Esophagus squamous epithelium (tissue), 5 donors: ENCODE measurements at regions not wholly inside any gene's neighbourhood (a gene's known extent, or its start where the extent isn't known, plus 50 kb on each side); places are given as distances from the start of the nearest gene placed in this dataset.
"Not testable (repeated sequence)": the region's sequence is repeated elsewhere in the genome, so short reads cannot be mapped to it uniquely, and the experiment has no call there.

ENCODE experiments used
- DNase-seq: peaks from one replicate; lab custom pipeline; 2025; lab: John Stamatoyannopoulos, UW
- H3K27ac ChIP-seq, 4 donors: fragments of 200-600 bp; sonication (generic); one replicate each; pipeline ENCODE4 v1.5.1; 2016 to 2019; ENCODE audit warnings: mild to moderate bottlenecking in 1 of 4
- H3K27me3 ChIP-seq, 4 donors: fragments of 200-600 bp; sonication (generic); 1 replicate in 3 of 4; 2 replicates in 1 of 4; pipeline versions ENCODE4 v1.5.1 to v1.6.0; 2017 to 2021; ENCODE audit warnings: antibody characterized with exemption in 1 of 4
- H3K36me3 ChIP-seq, 3 donors: fragments of 200-600 bp; sonication (generic); one replicate each; pipeline ENCODE4 v1.5.1; 2016 to 2019
- H3K4me1 ChIP-seq, 3 donors: fragments of 200-600 bp; sonication (generic); one replicate each; pipeline ENCODE4 v1.5.1; 2017 to 2019
- H3K4me3 ChIP-seq, 4 donors: fragments of 200-600 bp; sonication (generic); 1 replicate in 3 of 4; 2 replicates in 1 of 4; pipeline ENCODE4 v1.5.1; 2016 to 2019; ENCODE audit warnings: mild to moderate bottlenecking in 2 of 4, moderate library complexity in 1 of 4
- H3K9me3 ChIP-seq, 3 donors: fragments of 200-600 bp; sonication (generic); one replicate each; pipeline ENCODE4 v1.5.1; 2016 to 2019
- POLR2A ChIP-seq, 4 donors: fragments of 450-650 bp; IDR thresholded peaks; one replicate each; pipeline ENCODE4 v1.6.1; 2017; ENCODE audit warnings: antibody characterized with exemption in 4 of 4, mild to moderate bottlenecking in 4 of 4, moderate library complexity in 3 of 4
- WGBS, 2 donors: methylation state at CpG; one replicate each; pipeline ENCODE4 v1.1.5; 2018; 5-methylcytosine and 5-hydroxymethylcytosine counted together
- intact Hi-C: fragments of 100-400 bp; cut with DNase I; formaldehyde crosslinking; loops from one replicate; pipeline ENCODE4 v1.15.0; 2022
- TF ChIP-seq, protein P1 (sequence below), 6 experiments: fragments of 450-650 bp in 4 of 6; fragments of 200-600 bp in 2 of 6; sonication (generic) in 2 of 6; IDR thresholded peaks; one replicate each; pipeline ENCODE4 v1.5.1; 2016 to 2019; ENCODE audit warnings: antibody characterized with exemption in 6 of 6, mild to moderate bottlenecking in 4 of 6, moderate library complexity in 4 of 6
- donor health status: DM: yes; HTN: yes; CAD: no.

DNA sequence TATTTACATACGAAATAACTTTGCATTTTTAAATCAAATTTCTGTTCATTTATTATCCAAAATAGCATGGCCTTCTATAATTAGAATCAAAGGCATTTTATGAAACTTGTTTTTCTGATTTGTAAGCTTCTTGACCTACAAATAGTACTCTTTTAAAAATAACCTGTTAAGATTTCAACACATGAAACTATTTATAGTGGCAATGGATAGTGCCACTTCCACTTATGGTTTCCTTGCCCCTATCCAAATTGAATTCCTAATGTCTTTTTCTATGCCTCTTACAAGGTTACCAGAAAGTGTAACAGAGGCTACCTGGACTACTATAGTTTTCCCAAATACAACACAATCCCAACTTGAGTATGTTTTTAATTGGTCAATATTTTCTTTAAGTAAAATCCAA, 263.5 kb downstream of the SEMA3D start:
- Histone ChIP-seq H3K27ac (no peak overlapping the region), H3K4me3 (no peak overlapping the region), H3K4me1 (no peaks in the 10 kb centered on the region), H3K27me3 (no peaks in the 10 kb centered on the region), H3K36me3 (no peaks in the 10 kb centered on the region), H3K9me3 (peaks cover 0 to 10% (median 0%) of the 10 kb centered on the region in 3 donors)
- no peak for DNase-seq
- WGBS, 2 donors = 69 to 71% methylated on average over 1 of the region's 1 CpG
- intact Hi-C loops = no loop called here
- TF ChIP-seq, protein P1, sequence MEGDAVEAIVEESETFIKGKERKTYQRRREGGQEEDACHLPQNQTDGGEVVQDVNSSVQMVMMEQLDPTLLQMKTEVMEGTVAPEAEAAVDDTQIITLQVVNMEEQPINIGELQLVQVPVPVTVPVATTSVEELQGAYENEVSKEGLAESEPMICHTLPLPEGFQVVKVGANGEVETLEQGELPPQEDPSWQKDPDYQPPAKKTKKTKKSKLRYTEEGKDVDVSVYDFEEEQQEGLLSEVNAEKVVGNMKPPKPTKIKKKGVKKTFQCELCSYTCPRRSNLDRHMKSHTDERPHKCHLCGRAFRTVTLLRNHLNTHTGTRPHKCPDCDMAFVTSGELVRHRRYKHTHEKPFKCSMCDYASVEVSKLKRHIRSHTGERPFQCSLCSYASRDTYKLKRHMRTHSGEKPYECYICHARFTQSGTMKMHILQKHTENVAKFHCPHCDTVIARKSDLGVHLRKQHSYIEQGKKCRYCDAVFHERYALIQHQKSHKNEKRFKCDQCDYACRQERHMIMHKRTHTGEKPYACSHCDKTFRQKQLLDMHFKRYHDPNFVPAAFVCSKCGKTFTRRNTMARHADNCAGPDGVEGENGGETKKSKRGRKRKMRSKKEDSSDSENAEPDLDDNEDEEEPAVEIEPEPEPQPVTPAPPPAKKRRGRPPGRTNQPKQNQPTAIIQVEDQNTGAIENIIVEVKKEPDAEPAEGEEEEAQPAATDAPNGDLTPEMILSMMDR (IDR thresholded peaks at IDR 0.05) = no peak
- no peak for TF ChIP-seq POLR2A (IDR thresholded peaks at IDR 0.05)

DNA sequence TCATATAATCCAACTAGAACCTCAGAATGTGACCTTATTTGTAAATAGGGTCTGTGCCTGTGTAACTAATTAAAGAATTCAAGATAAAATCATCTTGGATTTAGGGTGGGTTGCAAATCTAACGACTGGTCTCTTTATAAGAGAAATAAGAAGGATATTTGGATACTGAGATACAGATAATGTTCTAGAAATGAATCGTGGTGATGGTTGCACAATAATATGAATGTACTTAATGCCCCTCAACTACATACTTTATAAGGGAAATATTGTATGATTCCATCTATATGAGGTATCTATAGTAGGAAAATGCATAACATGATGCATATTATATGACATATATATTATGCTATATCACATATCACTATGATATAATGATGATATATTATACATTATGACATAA, 265.7 kb downstream of the SEMA3D start:
- Histone ChIP-seq H3K36me3 (no peaks in the 10 kb centered on the region), H3K4me3 (no peak overlapping the region), H3K27me3 (no peaks in the 10 kb centered on the region), H3K9me3 (peaks cover 0 to 10% (median 0%) of the 10 kb centered on the region in 3 donors), H3K4me1 (no peaks in the 10 kb centered on the region), H3K27ac (no peak overlapping the region)
- TF ChIP-seq, protein P1 (IDR thresholded peaks at IDR 0.05) = no peak
- no peak for TF ChIP-seq POLR2A (IDR thresholded peaks at IDR 0.05)
- no peak for DNase-seq
- intact Hi-C loops = no loop called here
- WGBS, 2 donors = 72 to 82% methylated on average over 2 of the region's 2 CpGs

DNA sequence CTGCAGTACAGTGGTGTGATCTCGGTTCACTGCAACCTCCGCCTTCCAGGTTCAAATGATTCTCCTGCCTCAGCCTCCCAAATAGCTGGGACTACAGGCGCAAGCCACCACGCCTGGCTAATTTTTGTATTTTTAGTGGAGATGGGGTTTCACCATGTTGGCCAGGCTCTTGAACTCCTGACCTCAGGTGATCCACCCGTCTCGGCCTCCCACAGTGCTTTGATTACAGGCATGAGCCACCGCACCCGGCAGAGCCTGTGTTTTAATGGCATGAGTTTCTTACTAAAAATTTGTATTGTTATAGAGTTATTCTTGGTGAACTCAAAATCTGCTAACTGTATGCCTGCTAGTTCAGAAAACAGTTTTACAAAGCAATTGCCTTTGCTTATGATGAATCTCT, 269.9 kb downstream of the SEMA3D start:
- H3K4me1 ChIP-seq, H3K4me3 ChIP-seq, DNase-seq, intact Hi-C loops, H3K27ac ChIP-seq, H3K27me3 ChIP-seq, H3K36me3 ChIP-seq: not testable (repeated sequence)
- H3K9me3 ChIP-seq = peaks cover 0 to 10% (median 0%) of the 10 kb centered on the region in 3 donors
- 92 to 93% methylated on average over 8 of the region's 8 CpGs for WGBS, 2 donors

DNA sequence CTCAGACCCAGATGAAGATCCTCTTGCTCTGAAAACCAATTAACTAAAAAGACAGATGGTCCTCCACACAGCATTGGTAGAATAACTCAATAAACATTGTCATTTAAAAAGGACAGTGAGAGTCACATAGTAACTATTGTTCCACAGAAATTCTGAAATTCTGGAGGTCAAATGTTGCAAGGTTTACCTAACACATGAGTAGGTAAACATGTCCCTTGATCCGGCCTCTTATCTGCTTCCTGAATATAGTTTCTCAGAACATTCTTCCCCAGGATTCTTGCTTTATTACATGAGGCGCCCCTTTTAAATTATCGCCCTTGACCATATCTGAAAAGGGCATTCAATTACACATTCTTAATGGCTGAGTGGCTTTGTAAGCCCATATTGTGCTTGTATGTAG, 270.7 kb downstream of the SEMA3D start:
- WGBS, 2 donors = 77 to 84% methylated on average over 3 of the region's 3 CpGs
- Histone ChIP-seq H3K27me3 (no peaks in the 10 kb centered on the region), H3K9me3 (peaks cover 0 to 10% (median 0%) of the 10 kb centered on the region in 3 donors), H3K36me3 (no peaks in the 10 kb centered on the region), H3K4me3 (no peak overlapping the region), H3K27ac (no peak overlapping the region), H3K4me1 (peaks cover 0 to 5% (median 3%) of the 10 kb centered on the region in 3 donors)
- intact Hi-C loops = no loop called here
- DNase-seq = no peak
- TF ChIP-seq, protein P1 (IDR thresholded peaks at IDR 0.05) = no peak

DNA sequence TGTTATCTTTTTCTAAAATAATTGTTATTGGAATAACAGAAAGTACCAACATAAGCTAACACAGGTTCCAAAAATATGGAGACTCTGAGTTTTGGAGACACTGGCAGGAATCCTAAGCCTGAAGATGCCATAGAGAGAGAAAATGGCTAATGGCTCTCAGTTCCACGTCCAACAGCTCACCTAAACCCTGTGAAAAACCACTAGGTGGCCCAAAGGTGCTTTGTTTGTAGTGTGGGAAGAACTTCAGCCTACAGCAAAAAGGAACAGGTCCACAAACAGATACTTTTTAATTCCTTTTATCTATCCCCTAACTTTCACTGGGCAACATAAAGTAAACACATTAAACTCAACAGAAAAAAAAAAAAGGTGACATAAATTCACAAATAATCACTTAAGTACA, 272.3 kb downstream of the SEMA3D start:
- intact Hi-C loops = no loop called here

More for the DNA sequence above, 272.3 kb downstream of the SEMA3D start:
- peaks cover 0 to 2% (median 0%) of the 10 kb centered on the region in 3 donors for H3K9me3 ChIP-seq
- no peak overlapping the region for H3K4me3 ChIP-seq
- DNase-seq = no peak
- no peak for TF ChIP-seq POLR2A (IDR thresholded peaks at IDR 0.05)
- TF ChIP-seq, protein P1 (IDR thresholded peaks at IDR 0.05) = no peak
- H3K27ac ChIP-seq = no peak overlapping the region
- 61 to 87% methylated on average over 1 of the region's 1 CpG for WGBS, 2 donors
- no peaks in the 10 kb centered on the region for H3K36me3 ChIP-seq
- H3K27me3 ChIP-seq = no peaks in the 10 kb centered on the region
- H3K4me1 ChIP-seq = peaks cover 0 to 5% (median 3%) of the 10 kb centered on the region in 3 donors
